K562 (cell line): ENCODE measurements at regions not wholly inside any gene's neighbourhood (a gene's known extent, or its start where the extent isn't known, plus 50 kb on each side); places are given as distances from the start of the nearest gene placed in this dataset.

Experiments used
- PKNOX1 ChIP-seq: fragments of 450-650 bp; IDR thresholded peaks from 2 replicates; pipeline ENCODE4 v1.6.1; 2016
- ZNF146 ChIP-seq: IDR thresholded peaks from one replicate; pipeline ENCODE4 v1.6.1; 2018; ENCODE audit warnings: missing compliant biosample characterization; ENCODE audit not compliant: unreplicated experiment
- TF ChIP-seq, protein P1 (sequence below): sonication (generic); formaldehyde crosslinking; IDR thresholded peaks from 2 replicates; pipeline ENCODE4 v1.5.0; 2020; ENCODE audit warnings: missing genetic modification reagents
- TF ChIP-seq, protein P2 (sequence below), 3 experiments: IDR thresholded peaks in 2 of 3; conservative IDR thresholded peaks in 1 of 3; 2 replicates each; pipeline ENCODE4 v1.5.1; 2011 to 2012; ENCODE audit warnings: low read length in 3 of 3, mild to moderate bottlenecking in 3 of 3, control low read depth in 2 of 3, improper control_type of control experiment in 1 of 3, inconsistent platforms in 1 of 3, low read depth in 1 of 3, mixed read lengths in 1 of 3, moderate library complexity in 1 of 3; ENCODE audit not compliant: insufficient read depth in 2 of 3

DNA sequence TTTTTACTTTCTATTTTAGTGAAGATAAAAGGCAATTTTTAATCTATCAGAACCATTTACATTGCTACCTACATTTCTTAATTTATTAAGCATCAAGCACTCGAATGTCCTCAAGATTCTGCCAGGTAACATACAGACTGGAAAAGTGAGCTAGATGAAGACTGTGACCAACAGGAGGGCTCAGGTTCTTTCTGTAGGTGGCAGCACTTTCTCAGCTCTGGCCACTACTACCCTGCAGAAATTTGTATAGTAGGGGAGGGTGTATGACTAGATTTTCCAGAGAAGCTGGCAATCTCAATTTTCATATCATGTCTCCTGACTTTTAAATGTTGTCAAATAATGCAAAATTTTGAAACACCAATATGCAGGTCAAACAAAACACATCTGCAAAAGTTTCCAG lies 165.0 kb upstream of the SUCLG2 start:
- TF ChIP-seq, protein P1, sequence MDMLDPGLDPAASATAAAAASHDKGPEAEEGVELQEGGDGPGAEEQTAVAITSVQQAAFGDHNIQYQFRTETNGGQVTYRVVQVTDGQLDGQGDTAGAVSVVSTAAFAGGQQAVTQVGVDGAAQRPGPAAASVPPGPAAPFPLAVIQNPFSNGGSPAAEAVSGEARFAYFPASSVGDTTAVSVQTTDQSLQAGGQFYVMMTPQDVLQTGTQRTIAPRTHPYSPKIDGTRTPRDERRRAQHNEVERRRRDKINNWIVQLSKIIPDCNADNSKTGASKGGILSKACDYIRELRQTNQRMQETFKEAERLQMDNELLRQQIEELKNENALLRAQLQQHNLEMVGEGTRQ (CRISPR knock-in tag), result no peak
- TF ChIP-seq PKNOX1, result no peak
- TF ChIP-seq ZNF146, result no peak
- TF ChIP-seq, protein P2, sequence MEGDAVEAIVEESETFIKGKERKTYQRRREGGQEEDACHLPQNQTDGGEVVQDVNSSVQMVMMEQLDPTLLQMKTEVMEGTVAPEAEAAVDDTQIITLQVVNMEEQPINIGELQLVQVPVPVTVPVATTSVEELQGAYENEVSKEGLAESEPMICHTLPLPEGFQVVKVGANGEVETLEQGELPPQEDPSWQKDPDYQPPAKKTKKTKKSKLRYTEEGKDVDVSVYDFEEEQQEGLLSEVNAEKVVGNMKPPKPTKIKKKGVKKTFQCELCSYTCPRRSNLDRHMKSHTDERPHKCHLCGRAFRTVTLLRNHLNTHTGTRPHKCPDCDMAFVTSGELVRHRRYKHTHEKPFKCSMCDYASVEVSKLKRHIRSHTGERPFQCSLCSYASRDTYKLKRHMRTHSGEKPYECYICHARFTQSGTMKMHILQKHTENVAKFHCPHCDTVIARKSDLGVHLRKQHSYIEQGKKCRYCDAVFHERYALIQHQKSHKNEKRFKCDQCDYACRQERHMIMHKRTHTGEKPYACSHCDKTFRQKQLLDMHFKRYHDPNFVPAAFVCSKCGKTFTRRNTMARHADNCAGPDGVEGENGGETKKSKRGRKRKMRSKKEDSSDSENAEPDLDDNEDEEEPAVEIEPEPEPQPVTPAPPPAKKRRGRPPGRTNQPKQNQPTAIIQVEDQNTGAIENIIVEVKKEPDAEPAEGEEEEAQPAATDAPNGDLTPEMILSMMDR (IDR thresholded peaks at IDR 0.05 in 2 of 3, conservative IDR thresholded peaks at IDR 0.05 in 1 of 3; ENCODE audit: insufficient read depth in 2 of 3, low read depth in 1 of 3, low read length in 3 of 3), result no peak; a peak in 1 of 6 replicates
